D721Med (cell line): ENCODE measurements at regions not wholly inside any gene's neighbourhood (a gene's known extent, or its start where the extent isn't known, plus 50 kb on each side); places are given as distances from the start of the nearest gene placed in this dataset.

ENCODE experiments used
- DNase-seq: peaks from one replicate; pipeline ENCODE4 v3.0.0; 2011; ENCODE audit warnings: low spot score; ENCODE audit not compliant: insufficient read length
- FAIRE-seq: peaks from 2 replicates; lab custom pipeline; 2011; peaks lifted over from hg19 to GRCh38; lab: Jason Lieb, UNC
- CTCF ChIP-seq: IDR thresholded peaks from 2 replicates; pipeline ENCODE4 v1.5.1; 2012; ENCODE audit warnings: mild to moderate bottlenecking, control low read depth; ENCODE audit not compliant: insufficient read depth; ENCODE audit errors: missing control alignments

- no peak for FAIRE-seq
- no peak for TF ChIP-seq CTCF
- no peak for DNase-seq
These were observed 618.9 kb downstream of the NPHP4 start for GRCh38 chr1:5373281-5373680.

- FAIRE-seq: no peak
- no peak for DNase-seq
- no peak for TF ChIP-seq CTCF
These were observed 621.0 kb downstream of the NPHP4 start for GRCh38 chr1:5371270-5371669.

GRCh38 chr1:5370311-5370710 lies 621.9 kb downstream of the NPHP4 start:
- no peak for DNase-seq
- TF ChIP-seq CTCF: no peak
- FAIRE-seq: no peak

GRCh38 chr1:5369223-5369622 lies 623.0 kb downstream of the NPHP4 start:
- no peak for DNase-seq
- no peak for TF ChIP-seq CTCF
- no peak for FAIRE-seq

- DNase-seq: no peak
- FAIRE-seq: no peak
- no peak for TF ChIP-seq CTCF
These were observed 624.0 kb downstream of the NPHP4 start for GRCh38 chr1:5368201-5368600.

- TF ChIP-seq CTCF: no peak
- FAIRE-seq (no peak), DNase-seq (no peak)
These were observed 624.9 kb downstream of the NPHP4 start for GRCh38 chr1:5367306-5367705.

GRCh38 chr1:5365751-5366150 lies 626.5 kb downstream of the NPHP4 start:
- TF ChIP-seq CTCF: no peak
- FAIRE-seq (no peak), DNase-seq (no peak)
